DOHH2 (cell line): ENCODE measurements at regions not wholly inside any gene's neighbourhood (a gene's known extent, or its start where the extent isn't known, plus 50 kb on each side); places are given as distances from the start of the nearest gene placed in this dataset.

Source experiments
- H3F3A ChIP-seq: fragments of 200-600 bp; sonication (generic), shearing (Covaris generic); 2 replicates; pipeline ENCODE4 v1.6.0; 2016; ENCODE audit warnings: antibody characterized with exemption, mild to moderate bottlenecking; ENCODE audit not compliant: control insufficient read depth, insufficient read depth
- H3K27ac ChIP-seq: fragments of 200-600 bp; sonication (generic); 2 replicates; pipeline ENCODE4 v1.5.1; 2014; ENCODE audit warnings: low read depth, mild to moderate bottlenecking, low read length, moderate library complexity
- H3K27me3 ChIP-seq: fragments of 200-600 bp; sonication (generic); 2 replicates; pipeline ENCODE4 v1.6.1; 2014; ENCODE audit warnings: mild to moderate bottlenecking, low read length, mixed read lengths; ENCODE audit not compliant: control insufficient read depth
- H3K36me3 ChIP-seq: fragments of 200-600 bp; sonication (generic); 2 replicates; pipeline ENCODE4 v1.6.1; 2014; ENCODE audit warnings: mild to moderate bottlenecking, low read length, moderate library complexity, mixed read lengths; ENCODE audit not compliant: control insufficient read depth
- H3K4me1 ChIP-seq: fragments of 200-600 bp; sonication (generic); 2 replicates; pipeline ENCODE4 v1.6.1; 2014; ENCODE audit warnings: mild to moderate bottlenecking, low read length, mixed read lengths; ENCODE audit not compliant: control insufficient read depth
- H3K4me2 ChIP-seq: fragments of 200-600 bp; sonication (generic); 2 replicates; pipeline ENCODE4 v1.6.0; 2014; ENCODE audit warnings: mild to moderate bottlenecking, low read length, moderate library complexity
- H3K4me3 ChIP-seq: fragments of 200-600 bp; sonication (generic); 2 replicates; pipeline ENCODE4 v1.5.1; 2014; ENCODE audit warnings: mild to moderate bottlenecking, low read length, mixed read lengths
- H3K79me2 ChIP-seq: fragments of 200-600 bp; sonication (generic); 2 replicates; pipeline ENCODE4 v1.6.1; 2014; ENCODE audit warnings: mild to moderate bottlenecking, low read length, mixed read lengths; ENCODE audit not compliant: control insufficient read depth
- H3K9me2 ChIP-seq: fragments of 200-600 bp; sonication (generic); replicated peaks from 2 replicates; pipeline ENCODE4 v1.6.1; 2014; ENCODE audit warnings: mild to moderate bottlenecking, low read length, mixed read lengths; ENCODE audit not compliant: control insufficient read depth
- H3K9me3 ChIP-seq: fragments of 200-600 bp; sonication (generic); 2 replicates; pipeline ENCODE4 v1.6.1; 2014; ENCODE audit warnings: antibody characterized with exemption, low read length, mixed read lengths; ENCODE audit not compliant: control insufficient read depth, insufficient read depth
- H4K20me1 ChIP-seq: fragments of 200-600 bp; sonication (generic); 2 replicates; pipeline ENCODE4 v1.6.0; 2014; ENCODE audit warnings: low read depth, mild to moderate bottlenecking, antibody characterized with exemption, low read length, moderate library complexity; ENCODE audit not compliant: control insufficient read depth, insufficient read depth
- EZH2phosphoT487 ChIP-seq: fragments of 200-600 bp; sonication (generic); IDR thresholded peaks from 2 replicates; pipeline ENCODE4 v1.6.1; 2017; ENCODE audit warnings: borderline replicate concordance, mild to moderate bottlenecking, antibody characterized with exemption, low read length, moderate library complexity, mixed read lengths
- TF ChIP-seq, protein P1 (sequence below): fragments of 200-600 bp; sonication (generic); IDR thresholded peaks from one replicate; pipeline ENCODE4 v1.5.1; 2014; ENCODE audit warnings: antibody characterized with exemption, mild to moderate bottlenecking, low read depth, low read length; ENCODE audit not compliant: poor library complexity, severe bottlenecking

- H3K4me3 ChIP-seq = no peak overlapping the region
- no peaks in the 10 kb centered on the region for H3K9me2 ChIP-seq
- no peaks in the 10 kb centered on the region for H4K20me1 ChIP-seq
- TF ChIP-seq, protein P1, sequence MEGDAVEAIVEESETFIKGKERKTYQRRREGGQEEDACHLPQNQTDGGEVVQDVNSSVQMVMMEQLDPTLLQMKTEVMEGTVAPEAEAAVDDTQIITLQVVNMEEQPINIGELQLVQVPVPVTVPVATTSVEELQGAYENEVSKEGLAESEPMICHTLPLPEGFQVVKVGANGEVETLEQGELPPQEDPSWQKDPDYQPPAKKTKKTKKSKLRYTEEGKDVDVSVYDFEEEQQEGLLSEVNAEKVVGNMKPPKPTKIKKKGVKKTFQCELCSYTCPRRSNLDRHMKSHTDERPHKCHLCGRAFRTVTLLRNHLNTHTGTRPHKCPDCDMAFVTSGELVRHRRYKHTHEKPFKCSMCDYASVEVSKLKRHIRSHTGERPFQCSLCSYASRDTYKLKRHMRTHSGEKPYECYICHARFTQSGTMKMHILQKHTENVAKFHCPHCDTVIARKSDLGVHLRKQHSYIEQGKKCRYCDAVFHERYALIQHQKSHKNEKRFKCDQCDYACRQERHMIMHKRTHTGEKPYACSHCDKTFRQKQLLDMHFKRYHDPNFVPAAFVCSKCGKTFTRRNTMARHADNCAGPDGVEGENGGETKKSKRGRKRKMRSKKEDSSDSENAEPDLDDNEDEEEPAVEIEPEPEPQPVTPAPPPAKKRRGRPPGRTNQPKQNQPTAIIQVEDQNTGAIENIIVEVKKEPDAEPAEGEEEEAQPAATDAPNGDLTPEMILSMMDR = no peak
- TF ChIP-seq EZH2phosphoT487 = no peak
- no peaks in the 10 kb centered on the region for H3K36me3 ChIP-seq
- H3K4me1 ChIP-seq = no peaks in the 10 kb centered on the region
- H3K27ac ChIP-seq = no peak overlapping the region
- no peak overlapping the region for H3K4me2 ChIP-seq
- H3F3A ChIP-seq = no peaks in the 10 kb centered on the region
- no peaks in the 10 kb centered on the region for H3K9me3 ChIP-seq
- no peaks in the 10 kb centered on the region for H3K79me2 ChIP-seq
- H3K27me3 ChIP-seq = no peaks in the 10 kb centered on the region
These were observed 464.3 kb upstream of the RGMA start for GRCh38 chr15:93553167-93553935.

- TF ChIP-seq EZH2phosphoT487 = no peak
- TF ChIP-seq, protein P1 = no peak
- Histone ChIP-seq H3K9me3 (no peaks in the 10 kb centered on the region), H3K4me2 (no peak overlapping the region), H3K4me3 (no peak overlapping the region), H3K27ac (no peak overlapping the region), H3F3A (no peaks in the 10 kb centered on the region), H3K27me3 (0 out of 2 replicates have a peak, but pooled peaks cover 2% of the 10 kb centered on the region), H3K36me3 (no peaks in the 10 kb centered on the region), H3K4me1 (no peaks in the 10 kb centered on the region), H3K79me2 (no peaks in the 10 kb centered on the region), H4K20me1 (no peaks in the 10 kb centered on the region), H3K9me2 (no peaks in the 10 kb centered on the region)
These were observed 454.1 kb upstream of the RGMA start for GRCh38 chr15:93543093-93543492.

DNA sequence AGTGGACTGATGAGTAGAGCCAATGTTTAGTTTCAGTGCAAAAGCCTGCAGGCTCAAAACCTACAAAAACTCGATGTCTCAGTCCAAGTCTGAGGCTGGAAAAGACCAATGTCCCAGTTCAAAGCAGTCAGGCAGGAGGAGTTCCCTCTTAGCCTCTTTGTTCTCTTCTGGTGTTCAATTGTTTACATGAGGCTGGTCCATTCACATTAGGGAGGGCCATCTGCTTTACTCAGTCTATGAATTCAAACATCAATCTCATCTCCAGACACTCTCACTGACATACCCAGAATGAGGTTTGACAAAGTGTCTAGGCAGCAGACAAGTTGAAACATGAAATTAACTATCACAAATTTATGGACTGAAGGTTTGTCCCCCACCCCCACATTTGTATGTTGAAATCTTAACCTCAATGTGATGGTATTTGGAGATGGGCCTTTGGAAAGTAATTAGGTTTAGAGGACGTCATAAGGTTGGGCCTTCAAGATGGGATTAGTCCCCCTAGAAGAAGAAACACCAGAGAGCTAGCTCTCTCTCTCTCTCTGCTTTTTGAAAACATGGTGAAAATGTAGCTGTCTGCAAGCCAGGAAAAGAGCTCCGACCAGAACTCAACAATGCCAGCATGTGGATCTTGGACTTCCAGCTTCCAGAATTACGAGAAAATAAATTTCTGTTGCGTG, 438.5 kb upstream of the RGMA start:
- Histone ChIP-seq H3K4me3 (no peak overlapping the region), H3F3A (no peaks in the 10 kb centered on the region), H3K27me3 (no peaks in the 10 kb centered on the region), H3K9me2 (no peaks in the 10 kb centered on the region), H3K4me2 (no peak overlapping the region), H3K4me1 (no peaks in the 10 kb centered on the region), H4K20me1 (no peaks in the 10 kb centered on the region), H3K79me2 (no peaks in the 10 kb centered on the region), H3K27ac (no peak overlapping the region), H3K9me3 (no peaks in the 10 kb centered on the region), H3K36me3 (no peaks in the 10 kb centered on the region)
- no peak for TF ChIP-seq EZH2phosphoT487
- TF ChIP-seq, protein P1 = no peak
